ENCODE measurements at regions not wholly inside any gene's neighbourhood (a gene's known extent, or its start where the extent isn't known, plus 50 kb on each side); places are given as distances from the start of the nearest gene placed in this dataset.
"Not testable (repeated sequence)": the region's sequence is repeated elsewhere in the genome, so short reads cannot be mapped to it uniquely, and the experiment has no call there.

- peaks cover 17% of the 10 kb centered on the region for H3K9me3 Mint-ChIP-seq
- DNase-seq (ENCODE audit: low spot score in 2 of 2); H3K27ac Mint-ChIP-seq; H3K27me3 Mint-ChIP-seq; H3K4me1 Mint-ChIP-seq; ATAC-seq (ENCODE audit: low read depth); H3K4me3 Mint-ChIP-seq; H3K36me3 Mint-ChIP-seq: not testable (repeated sequence)
These were observed 159.9 kb downstream of the IER5 start for GRCh38 chr1:181248361-181248760.

- no peak for DNase-seq (ENCODE audit: low spot score in 2 of 2)
- no peaks in the 10 kb centered on the region for H3K4me1 Mint-ChIP-seq
- H3K27ac Mint-ChIP-seq = no peak overlapping the region
- peaks cover 9% of the 10 kb centered on the region for H3K27me3 Mint-ChIP-seq
- no peak overlapping the region for H3K4me3 Mint-ChIP-seq
- H3K36me3 Mint-ChIP-seq = peaks cover 4% of the 10 kb centered on the region
- ATAC-seq (ENCODE audit: low read depth) = no peak
- H3K9me3 Mint-ChIP-seq = peaks cover 15% of the 10 kb centered on the region
These were observed 160.7 kb downstream of the IER5 start for GRCh38 chr1:181249186-181249585.

GRCh38 chr1:181250038-181250437, 161.5 kb downstream of the IER5 start:
- ATAC-seq (ENCODE audit: low read depth) = no peak
- Mint-ChIP-seq H3K4me3 (no peak overlapping the region), H3K27ac (no peak overlapping the region), H3K9me3 (peaks cover 17% of the 10 kb centered on the region), H3K4me1 (no peaks in the 10 kb centered on the region), H3K27me3 (peaks cover 9% of the 10 kb centered on the region), H3K36me3 (peaks cover 4% of the 10 kb centered on the region)
- no peak for DNase-seq (ENCODE audit: low spot score in 2 of 2)

- DNase-seq (ENCODE audit: low spot score in 2 of 2) = no peak
These were observed 162.7 kb downstream of the IER5 start for GRCh38 chr1:181251001-181251712.

GRCh38 chr1:181251713-181252075, 163.2 kb downstream of the IER5 start:
- no peak for DNase-seq (ENCODE audit: low spot score in 2 of 2)
- Mint-ChIP-seq H3K27me3 (peaks cover 10% of the 10 kb centered on the region), H3K9me3 (peaks cover 11% of the 10 kb centered on the region), H3K27ac (no peak overlapping the region), H3K36me3 (peaks cover 4% of the 10 kb centered on the region), H3K4me1 (no peaks in the 10 kb centered on the region), H3K4me3 (no peak overlapping the region)
- no peak for ATAC-seq (ENCODE audit: low read depth)

More at GRCh38 chr1:181251001-181251712, 162.7 kb downstream of the IER5 start:
- Mint-ChIP-seq H3K36me3 (peaks cover 4% of the 10 kb centered on the region), H3K27ac (no peak overlapping the region), H3K9me3 (peaks cover 13% of the 10 kb centered on the region), H3K4me1 (no peaks in the 10 kb centered on the region), H3K4me3 (no peak overlapping the region), H3K27me3 (peaks cover 9% of the 10 kb centered on the region)
- no peak for ATAC-seq (ENCODE audit: low read depth)

GRCh38 chr1:181253601-181254000, 165.1 kb downstream of the IER5 start:
- not testable (repeated sequence) for H3K36me3 Mint-ChIP-seq, H3K4me1 Mint-ChIP-seq, H3K27ac Mint-ChIP-seq

GRCh38 chr1:181255270-181255929, 166.9 kb downstream of the IER5 start:
- no peak overlapping the region for H3K27ac Mint-ChIP-seq
- DNase-seq (ENCODE audit: low spot score in 2 of 2) = no peak
- peaks cover 21% of the 10 kb centered on the region for H3K27me3 Mint-ChIP-seq
- no peak for ATAC-seq (ENCODE audit: low read depth)
- H3K4me1 Mint-ChIP-seq = no peaks in the 10 kb centered on the region
- peaks cover 2% of the 10 kb centered on the region for H3K9me3 Mint-ChIP-seq
- no peaks in the 10 kb centered on the region for H3K36me3 Mint-ChIP-seq
- no peak overlapping the region for H3K4me3 Mint-ChIP-seq

More at GRCh38 chr1:181253601-181254000, 165.1 kb downstream of the IER5 start:
- not testable (repeated sequence) for ATAC-seq (ENCODE audit: low read depth); H3K9me3 Mint-ChIP-seq; DNase-seq (ENCODE audit: low spot score in 2 of 2); H3K4me3 Mint-ChIP-seq
- H3K27me3 Mint-ChIP-seq = peaks cover 16% of the 10 kb centered on the region

- peaks cover 25% of the 10 kb centered on the region for H3K27me3 Mint-ChIP-seq
- DNase-seq (ENCODE audit: low spot score in 2 of 2) (no peak), ATAC-seq (ENCODE audit: low read depth) (no peak)
- H3K27ac Mint-ChIP-seq = no peak overlapping the region
- no peaks in the 10 kb centered on the region for H3K4me1 Mint-ChIP-seq
- H3K4me3 Mint-ChIP-seq = no peak overlapping the region
- H3K9me3 Mint-ChIP-seq = peaks cover 2% of the 10 kb centered on the region
- no peaks in the 10 kb centered on the region for H3K36me3 Mint-ChIP-seq
These were observed 168.6 kb downstream of the IER5 start for GRCh38 chr1:181257117-181257516.

GRCh38 chr1:181259026-181259745, 170.7 kb downstream of the IER5 start:
- no peaks in the 10 kb centered on the region for H3K4me1 Mint-ChIP-seq
- peaks cover 24% of the 10 kb centered on the region for H3K27me3 Mint-ChIP-seq
- ATAC-seq (ENCODE audit: low read depth) = no peak
- no peak overlapping the region for H3K27ac Mint-ChIP-seq
- no peaks in the 10 kb centered on the region for H3K36me3 Mint-ChIP-seq
- no peak for DNase-seq (ENCODE audit: low spot score in 2 of 2)
- no peak overlapping the region for H3K4me3 Mint-ChIP-seq
- peaks cover 2% of the 10 kb centered on the region for H3K9me3 Mint-ChIP-seq

- DNase-seq (ENCODE audit: low spot score in 2 of 2) (no peak), ATAC-seq (ENCODE audit: low read depth) (no peak)
- peaks cover 24% of the 10 kb centered on the region for H3K27me3 Mint-ChIP-seq
- H3K4me3 Mint-ChIP-seq = no peak overlapping the region
- H3K36me3 Mint-ChIP-seq = no peaks in the 10 kb centered on the region
- no peak overlapping the region for H3K27ac Mint-ChIP-seq
- H3K4me1 Mint-ChIP-seq = no peaks in the 10 kb centered on the region
- no peaks in the 10 kb centered on the region for H3K9me3 Mint-ChIP-seq
These were observed 171.8 kb downstream of the IER5 start for GRCh38 chr1:181260271-181260670.

- Mint-ChIP-seq H3K27ac (no peak overlapping the region), H3K9me3 (no peaks in the 10 kb centered on the region), H3K4me3 (no peak overlapping the region), H3K4me1 (no peaks in the 10 kb centered on the region), H3K27me3 (peaks cover 24% of the 10 kb centered on the region), H3K36me3 (no peaks in the 10 kb centered on the region)
- ATAC-seq (ENCODE audit: low read depth) (no peak), DNase-seq (ENCODE audit: low spot score in 2 of 2) (no peak)
These were observed 172.5 kb downstream of the IER5 start for GRCh38 chr1:181260994-181261393.

- Mint-ChIP-seq H3K9me3 (no peaks in the 10 kb centered on the region), H3K27me3 (peaks cover 20% of the 10 kb centered on the region), H3K4me3 (no peak overlapping the region), H3K36me3 (no peaks in the 10 kb centered on the region), H3K4me1 (no peaks in the 10 kb centered on the region), H3K27ac (no peak overlapping the region)
- ATAC-seq (ENCODE audit: low read depth) = no peak
- DNase-seq (ENCODE audit: low spot score in 2 of 2) = no peak
These were observed 173.6 kb downstream of the IER5 start for GRCh38 chr1:181262069-181262468.

GRCh38 chr1:181263444-181263843, 174.9 kb downstream of the IER5 start:
- H3K9me3 Mint-ChIP-seq = no peaks in the 10 kb centered on the region
- DNase-seq (ENCODE audit: low spot score in 2 of 2) (no peak), ATAC-seq (ENCODE audit: low read depth) (no peak)
- H3K4me1 Mint-ChIP-seq = no peaks in the 10 kb centered on the region
- H3K27me3 Mint-ChIP-seq = peaks cover 13% of the 10 kb centered on the region
- H3K27ac Mint-ChIP-seq = no peak overlapping the region
- H3K36me3 Mint-ChIP-seq = no peaks in the 10 kb centered on the region
- no peak overlapping the region for H3K4me3 Mint-ChIP-seq

GRCh38 chr1:181264821-181265220, 176.3 kb downstream of the IER5 start:
- no peak overlapping the region for H3K4me3 Mint-ChIP-seq
- H3K27me3 Mint-ChIP-seq = peaks cover 16% of the 10 kb centered on the region
- H3K27ac Mint-ChIP-seq = no peak overlapping the region
- H3K4me1 Mint-ChIP-seq = no peaks in the 10 kb centered on the region
- no peak for DNase-seq (ENCODE audit: low spot score in 2 of 2)
- no peaks in the 10 kb centered on the region for H3K9me3 Mint-ChIP-seq
- H3K36me3 Mint-ChIP-seq = no peaks in the 10 kb centered on the region
- no peak for ATAC-seq (ENCODE audit: low read depth)

All from memory B cell (primary cell).